Hepatocyte (in vitro differentiated cells): ENCODE measurements at regions not wholly inside any gene's neighbourhood (a gene's known extent, or its start where the extent isn't known, plus 50 kb on each side); places are given as distances from the start of the nearest gene placed in this dataset.

Source experiments
- CTCF ChIP-seq: fragments of 200-600 bp; sonication (generic); IDR thresholded peaks from 2 replicates; pipeline ENCODE4 v1.5.1; 2016; ENCODE audit warnings: antibody characterized with exemption, mild to moderate bottlenecking; ENCODE audit not compliant: poor library complexity
- EZH2phosphoT487 ChIP-seq: fragments of 200-600 bp; sonication (generic); IDR thresholded peaks from one replicate; pipeline ENCODE4 v1.6.1; 2018; ENCODE audit warnings: antibody characterized with exemption, mild to moderate bottlenecking, low read depth, moderate library complexity; ENCODE audit not compliant: unreplicated experiment, severe bottlenecking

GRCh38 chr1:18568489-18568888 is 62.2 kb upstream of the PAX7 start:
- no peak for TF ChIP-seq CTCF
- TF ChIP-seq EZH2phosphoT487 = no peak
